ENCODE measurements at regions not wholly inside any gene's neighbourhood (a gene's known extent, or its start where the extent isn't known, plus 50 kb on each side); places are given as distances from the start of the nearest gene placed in this dataset.

DNA sequence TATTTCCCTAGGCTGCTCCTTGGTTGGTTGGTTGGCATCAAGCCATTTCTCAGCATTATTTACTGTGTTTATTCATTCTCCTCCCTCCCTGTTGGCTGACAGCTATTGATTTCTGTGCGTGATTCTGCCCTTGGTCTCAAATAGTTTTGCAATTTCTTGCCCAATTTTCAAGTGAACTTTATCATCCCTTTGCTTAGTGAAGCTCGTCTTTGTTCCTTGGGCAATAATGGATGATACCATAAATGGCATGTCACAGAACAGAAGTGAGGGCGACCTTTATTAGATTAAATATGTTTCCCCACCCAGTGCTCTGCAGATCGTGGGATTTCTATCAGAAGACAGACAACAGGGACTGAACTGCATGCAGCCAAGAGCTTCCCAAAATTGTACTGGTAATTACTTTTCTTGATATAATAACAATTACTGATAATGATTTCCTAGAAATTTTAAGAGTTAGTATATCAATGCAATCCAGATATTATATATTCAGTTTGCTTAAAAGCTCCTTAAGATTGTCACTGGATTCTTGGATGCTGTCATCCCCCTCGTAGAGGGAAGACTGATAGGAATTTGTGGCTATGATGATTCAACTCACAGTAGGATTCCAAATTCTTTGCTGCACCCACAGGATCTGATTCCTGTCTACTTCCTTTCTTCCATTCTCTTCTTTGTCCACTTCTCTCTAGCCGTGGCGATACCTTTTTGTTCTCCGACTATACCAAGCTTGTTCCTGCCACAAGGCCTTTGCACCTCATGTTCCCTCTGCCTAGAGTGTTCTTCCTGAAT, 122.1 kb upstream of the KAZN start:
- DNase-seq (ENCODE audit: low read depth, low spot score), result no peak
- in situ Hi-C loops (cut with HindIII; ENCODE audit: low pct_unique_long_range_greater_than_20kb, low sequenced_read_pairs), result no loop called here

DNA sequence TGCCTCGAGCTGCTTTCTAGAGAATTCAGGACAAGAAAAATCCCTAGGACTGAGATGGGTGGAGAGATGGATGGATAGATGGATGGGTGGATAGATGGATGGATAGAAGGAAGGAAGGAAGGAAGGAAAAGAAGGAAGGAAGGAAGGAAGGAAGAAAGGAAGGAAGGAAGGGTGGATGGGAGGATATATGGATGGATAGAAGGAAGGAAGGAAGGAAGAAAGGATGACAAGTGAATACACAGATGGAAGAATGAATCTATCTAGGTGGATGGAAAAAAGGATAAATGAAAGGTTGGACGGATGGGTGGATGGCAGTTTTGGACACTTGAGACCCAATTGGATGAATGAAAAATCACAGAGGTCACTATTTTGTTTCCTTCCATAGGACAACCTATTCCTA, 120.4 kb upstream of the KAZN start:
- in situ Hi-C loops (cut with HindIII; ENCODE audit: low pct_unique_long_range_greater_than_20kb, low sequenced_read_pairs), result no loop called here
- DNase-seq (ENCODE audit: low read depth, low spot score), result no peak

DNA sequence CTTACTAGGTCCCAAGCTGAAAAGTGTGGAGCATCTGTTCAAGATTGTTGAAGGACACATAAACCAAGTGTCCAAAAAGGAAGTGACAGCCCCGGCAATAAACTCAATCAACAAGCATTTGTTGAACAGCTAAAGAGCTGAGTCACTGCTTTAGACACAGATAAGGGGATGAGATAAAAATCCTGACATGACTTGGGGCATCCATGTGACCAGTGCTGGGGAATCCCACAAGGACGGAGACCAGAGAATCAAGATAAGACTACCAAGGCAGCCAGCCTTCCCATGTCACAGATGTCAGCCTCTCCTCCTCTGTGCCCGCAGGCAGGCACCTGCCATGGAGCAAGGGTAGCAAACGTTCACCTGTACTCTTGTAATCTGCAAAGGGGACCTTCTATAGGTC, 118.6 kb upstream of the KAZN start:
- DNase-seq (ENCODE audit: low read depth, low spot score), result no peak
- in situ Hi-C loops (cut with HindIII; ENCODE audit: low pct_unique_long_range_greater_than_20kb, low sequenced_read_pairs), result no loop called here

GRCh38 chr1:14482784-14483450, 115.6 kb upstream of the KAZN start:
- in situ Hi-C loops (cut with HindIII; ENCODE audit: low pct_unique_long_range_greater_than_20kb, low sequenced_read_pairs), result no loop called here
- DNase-seq (ENCODE audit: low read depth, low spot score), result no peak

GRCh38 chr1:14485285-14485684, 113.2 kb upstream of the KAZN start:
- in situ Hi-C loops (cut with HindIII; ENCODE audit: low pct_unique_long_range_greater_than_20kb, low sequenced_read_pairs), result no loop called here
- DNase-seq (ENCODE audit: low read depth, low spot score), result no peak

GRCh38 chr1:14486401-14487201, 111.9 kb upstream of the KAZN start:
- DNase-seq (ENCODE audit: low read depth, low spot score), result no peak
- in situ Hi-C loops (cut with HindIII; ENCODE audit: low pct_unique_long_range_greater_than_20kb, low sequenced_read_pairs), result no loop called here

DNA sequence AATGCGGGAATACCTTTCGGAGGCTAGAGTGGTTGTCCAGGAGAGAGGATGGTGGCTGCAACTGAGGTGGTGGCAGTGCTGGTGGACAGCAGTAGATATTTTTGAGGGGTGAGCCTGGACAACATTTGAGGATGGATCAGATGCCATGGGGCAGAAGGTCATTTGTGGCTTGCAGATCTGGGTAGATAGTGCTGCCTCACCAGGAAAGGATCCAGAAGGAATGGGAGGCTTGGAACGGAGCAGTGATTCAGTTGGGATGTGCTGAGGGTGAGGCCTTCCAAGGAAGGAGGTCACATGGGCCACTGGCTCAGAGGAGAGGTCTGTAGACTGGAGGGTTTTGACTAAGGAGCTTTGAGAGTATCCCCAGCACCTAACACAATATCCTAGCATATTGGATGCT, 110.8 kb upstream of the KAZN start:
- in situ Hi-C loops (cut with HindIII; ENCODE audit: low pct_unique_long_range_greater_than_20kb, low sequenced_read_pairs), result no loop called here
- no peak for DNase-seq (ENCODE audit: low read depth, low spot score)

DNA sequence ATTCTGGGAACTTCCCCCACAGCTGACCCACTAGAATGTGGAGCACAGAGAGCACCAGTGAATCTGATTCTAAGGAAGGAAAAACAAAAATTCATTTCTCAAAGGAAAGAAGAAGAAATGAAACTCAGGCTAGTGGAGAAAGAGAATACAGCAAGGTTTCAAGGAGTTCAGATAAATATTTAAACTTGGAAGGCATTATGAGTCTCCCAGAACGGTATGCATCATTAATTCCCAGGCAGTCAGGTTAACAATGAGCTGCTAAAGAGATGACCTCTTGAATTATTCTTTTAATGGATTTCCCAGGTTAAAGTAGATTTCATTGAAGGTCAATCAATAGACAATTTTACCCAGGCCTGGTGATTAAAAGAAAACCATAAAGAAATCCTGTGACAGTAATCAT, 103.6 kb upstream of the KAZN start:
- no peak for DNase-seq (ENCODE audit: low read depth, low spot score)
- in situ Hi-C loops (cut with HindIII; ENCODE audit: low pct_unique_long_range_greater_than_20kb, low sequenced_read_pairs), result no loop called here

DNA sequence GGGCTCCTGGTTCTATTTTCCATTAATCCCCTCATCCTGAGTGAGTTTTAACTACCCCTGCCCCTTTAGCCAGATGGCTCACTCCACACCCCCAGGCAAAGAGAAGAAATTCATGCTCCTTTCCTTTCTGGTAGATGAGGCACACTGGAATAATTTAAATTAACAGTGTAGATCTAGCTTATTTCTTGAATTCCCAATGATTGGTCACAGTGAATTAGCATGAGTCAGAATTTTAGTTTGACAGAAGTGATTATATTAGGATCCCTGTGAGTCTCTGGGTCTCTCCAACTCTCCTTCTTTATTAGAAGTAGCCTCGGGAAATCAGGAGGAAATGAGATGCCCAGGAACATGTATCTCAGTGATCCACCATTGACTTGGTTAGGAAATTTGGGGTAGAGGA, 103.1 kb upstream of the KAZN start:
- in situ Hi-C loops (cut with HindIII; ENCODE audit: low pct_unique_long_range_greater_than_20kb, low sequenced_read_pairs), result no loop called here
- no peak for DNase-seq (ENCODE audit: low read depth, low spot score)

GRCh38 chr1:14495996-14496395, 102.5 kb upstream of the KAZN start:
- in situ Hi-C loops (cut with HindIII; ENCODE audit: low pct_unique_long_range_greater_than_20kb, low sequenced_read_pairs), result no loop called here
- DNase-seq (ENCODE audit: low read depth, low spot score), result no peak

GRCh38 chr1:14498839-14499238, 99.6 kb upstream of the KAZN start:
- DNase-seq (ENCODE audit: low read depth, low spot score), result no peak
- in situ Hi-C loops (cut with HindIII; ENCODE audit: low pct_unique_long_range_greater_than_20kb, low sequenced_read_pairs), result no loop called here

DNA sequence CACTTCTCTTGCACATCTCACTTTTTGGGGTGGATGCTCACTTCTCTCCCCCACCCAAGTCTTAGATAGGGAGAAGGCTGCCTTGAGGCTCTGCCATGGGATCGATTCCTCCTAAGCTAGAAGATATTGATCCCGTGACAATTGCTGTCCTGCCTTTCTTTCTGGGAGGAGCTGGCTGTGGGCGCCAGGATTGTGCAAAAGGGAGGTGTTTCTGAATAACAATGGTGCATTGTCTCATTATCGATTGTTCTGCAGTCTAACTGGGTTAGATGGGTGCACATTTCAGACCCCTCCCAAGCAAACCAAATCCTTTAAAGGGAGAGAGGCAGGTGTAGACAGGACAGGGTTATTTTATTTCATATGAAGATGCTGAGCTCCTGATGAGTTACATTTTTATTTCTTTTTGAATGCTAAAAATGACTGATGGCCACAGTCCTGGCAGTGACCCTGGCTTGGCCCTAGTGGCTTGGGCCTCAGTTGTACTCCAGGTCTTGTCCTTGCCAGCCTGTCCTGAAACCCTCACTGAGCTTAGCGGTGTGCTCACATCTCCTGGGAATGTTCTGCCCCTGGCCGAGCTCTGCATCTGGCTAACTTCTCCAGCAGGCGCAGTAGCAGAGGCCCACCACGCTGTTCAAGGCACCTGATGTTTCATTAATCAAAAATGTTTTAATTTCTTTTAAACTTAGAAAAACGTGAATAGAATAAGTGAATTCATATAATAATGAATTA, 99.0 kb upstream of the KAZN start:
- DNase-seq (ENCODE audit: low read depth, low spot score), result no peak
- in situ Hi-C loops (cut with HindIII; ENCODE audit: low pct_unique_long_range_greater_than_20kb, low sequenced_read_pairs), result no loop called here

- no peak for DNase-seq (ENCODE audit: low read depth, low spot score)
- in situ Hi-C loops (cut with HindIII; ENCODE audit: low pct_unique_long_range_greater_than_20kb, low sequenced_read_pairs), result no loop called here
Observed at GRCh38 chr1:14500041-14500440, 98.4 kb upstream of the KAZN start.

- DNase-seq (ENCODE audit: low read depth, low spot score), result no peak
- in situ Hi-C loops (cut with HindIII; ENCODE audit: low pct_unique_long_range_greater_than_20kb, low sequenced_read_pairs), result no loop called here
Observed at GRCh38 chr1:14500912-14501311, 97.6 kb upstream of the KAZN start.

GRCh38 chr1:14504517-14504916, 94.0 kb upstream of the KAZN start:
- no peak for DNase-seq (ENCODE audit: low read depth, low spot score)
- in situ Hi-C loops (cut with HindIII; ENCODE audit: low pct_unique_long_range_greater_than_20kb, low sequenced_read_pairs), result no loop called here

- DNase-seq (ENCODE audit: low read depth, low spot score), result no peak
- in situ Hi-C loops (cut with HindIII; ENCODE audit: low pct_unique_long_range_greater_than_20kb, low sequenced_read_pairs), result no loop called here
Observed at GRCh38 chr1:14506471-14507255, 91.8 kb upstream of the KAZN start.

- DNase-seq (ENCODE audit: low read depth, low spot score), result no peak
- in situ Hi-C loops (cut with HindIII; ENCODE audit: low pct_unique_long_range_greater_than_20kb, low sequenced_read_pairs), result no loop called here
Observed at GRCh38 chr1:14507262-14507661, 91.2 kb upstream of the KAZN start.
